ENCODE measurements at regions not wholly inside any gene's neighbourhood (a gene's known extent, or its start where the extent isn't known, plus 50 kb on each side); places are given as distances from the start of the nearest gene placed in this dataset.
"Not testable (repeated sequence)": the region's sequence is repeated elsewhere in the genome, so short reads cannot be mapped to it uniquely, and the experiment has no call there.

- no peak overlapping the region for H3K27ac ChIP-seq
- FAIRE-seq (no peak), ATAC-seq (no peak), DNase-seq (ENCODE audit: low read depth in 1 of 2, low spot score in 1 of 2) (no peak)
- CTCF ChIA-PET, result interaction anchor here (1.7 kb wide), 1 partner anchor 13 kb away, joined by 5 read pairs; no protein-coding TSS in a partner anchor
- H3K4me1 ChIP-seq, result no peaks in the 10 kb centered on the region
- 77% methylated on average over 6 of the region's 6 CpGs for WGBS (ENCODE audit: missing lambda C conversion rate)
- TF ChIP-seq GATA3 (IDR thresholded peaks at IDR 0.05; ENCODE audit: borderline replicate concordance) (no peak), ELK1 (IDR thresholded peaks at IDR 0.05; ENCODE audit: low read depth, low read length) (no peak), ATOH8 (CRISPR knock-in tag; IDR thresholded peaks at IDR 0.05; ENCODE audit: low read depth) (no peak), ESRRA (IDR thresholded peaks at IDR 0.05; ENCODE audit: borderline replicate concordance, low read length) (no peak)
- peaks cover 16% of the 10 kb centered on the region; the same call in 1 of the 3 replicates for H3K9me3 ChIP-seq
- no peak overlapping the region for H3K4me2 ChIP-seq
- H3K4me3 ChIP-seq, result no peak overlapping the region
- POLR2A ChIA-PET, result no interaction called here
Observed at GRCh38 chr12:94916663-94917062, 86.8 kb downstream of the NDUFA12 start.

GRCh38 chr12:94909663-94910062 lies 93.8 kb downstream of the NDUFA12 start:
- FAIRE-seq, result no peak
- POLR2A ChIA-PET, result no interaction called here

GRCh38 chr12:94905749-94906148 lies 97.7 kb downstream of the NDUFA12 start:
- H3K9me3 ChIP-seq; POLR2A ChIA-PET; CTCF ChIA-PET; ATAC-seq; FAIRE-seq; H3K4me2 ChIP-seq; H3K4me3 ChIP-seq; DNase-seq (ENCODE audit: low read depth in 1 of 2, low spot score in 1 of 2); H3K27ac ChIP-seq; H3K4me1 ChIP-seq: not testable (repeated sequence)
- WGBS (ENCODE audit: missing lambda C conversion rate), result 26% methylated on average over 4 of the region's 4 CpGs

More at GRCh38 chr12:94909663-94910062, 93.8 kb downstream of the NDUFA12 start:
- Histone ChIP-seq H3K4me3 (no peak overlapping the region), H3K4me1 (no peaks in the 10 kb centered on the region), H3K4me2 (no peak overlapping the region), H3K9me3 (peaks cover 16% of the 10 kb centered on the region; the same call in 1 of the 3 replicates), H3K27ac (no peak overlapping the region)
- DNase-seq (ENCODE audit: low read depth in 1 of 2, low spot score in 1 of 2), result no peak
- ATAC-seq, result no peak
- WGBS (ENCODE audit: missing lambda C conversion rate), result 54% methylated on average over 4 of the region's 4 CpGs
- CTCF ChIA-PET, result interaction anchor here (0.8 to 1.1 kb wide), 2 partner anchors 15 to 20 kb away, joined by 3 to 4 read pairs; no protein-coding TSS in a partner anchor
- TF ChIP-seq KDM1A (IDR thresholded peaks at IDR 0.05; ENCODE audit: low read depth) (no peak), CTCF (IDR thresholded peaks at IDR 0.05) (no peak)

GRCh38 chr12:94900496-94900895 lies 103.0 kb downstream of the NDUFA12 start:
- no peak for DNase-seq (ENCODE audit: low read depth in 1 of 2, low spot score in 1 of 2)
- H3K9me3 ChIP-seq, result no peaks in the 10 kb centered on the region; the same call in 2 of the 3 replicates
- H3K4me3 ChIP-seq, result no peak overlapping the region
- no peak overlapping the region for H3K4me2 ChIP-seq
- no peak for FAIRE-seq
- ChIA-PET CTCF (interaction anchor here (1.5 kb wide), 1 partner anchor 9 kb away, joined by 6 read pairs; no protein-coding TSS in a partner anchor), POLR2A (no interaction called here)
- no peaks in the 10 kb centered on the region for H3K4me1 ChIP-seq
- H3K27ac ChIP-seq, result no peak overlapping the region
- WGBS (ENCODE audit: missing lambda C conversion rate), result 41% methylated on average over 2 of the region's 2 CpGs
- no peak for ATAC-seq
- no peak for TF ChIP-seq JUN (IDR thresholded peaks at IDR 0.05)
- TF ChIP-seq FOXS1 (CRISPR knock-in tag; IDR thresholded peaks at IDR 0.05), result no peak
- no peak for TF ChIP-seq KDM5A (IDR thresholded peaks at IDR 0.05)
- no peak for TF ChIP-seq HMGXB4 (CRISPR knock-in tag; IDR thresholded peaks at IDR 0.05; ENCODE audit: borderline replicate concordance)
- TF ChIP-seq SREBF2 (IDR thresholded peaks at IDR 0.05), result no peak
